Calu3 (cell line): ENCODE measurements at regions not wholly inside any gene's neighbourhood (a gene's known extent, or its start where the extent isn't known, plus 50 kb on each side); places are given as distances from the start of the nearest gene placed in this dataset.

Experiments used
- BruUV-seq: library from RNA; stranded (reverse); fragments of 400-500 nt; replicated peaks from 2 replicates; lab custom pipeline; 2021; lab: Mats Ljungman, UMichigan
- CTCF ChIA-PET: fragments of 300-600 bp; sonication (Branson Sonifier 250); formaldehyde crosslinking; loops from one replicate; lab custom pipeline; 2022; ENCODE audit warnings: antibody characterized with exemption; lab: Charles Lee
- DNase-seq: peaks from one replicate; pipeline ENCODE4 v3.0.0; 2022
- H3K27ac Mint-ChIP-seq: one replicate; pipeline ENCODE4 v1.8.0; 2022; ENCODE audit warnings: mixed read lengths; ENCODE audit not compliant: unreplicated experiment
- H3K27me3 Mint-ChIP-seq: one replicate; pipeline ENCODE4 v1.8.0; 2022; ENCODE audit warnings: mixed read lengths; ENCODE audit not compliant: unreplicated experiment
- H3K36me3 Mint-ChIP-seq: one replicate; pipeline ENCODE4 v1.8.0; 2022; ENCODE audit warnings: mild to moderate bottlenecking, moderate library complexity, mixed read lengths; ENCODE audit not compliant: insufficient read depth, unreplicated experiment
- H3K4me1 Mint-ChIP-seq: one replicate; pipeline ENCODE4 v1.8.0; 2022; ENCODE audit warnings: mild to moderate bottlenecking, low read depth, mixed read lengths; ENCODE audit not compliant: unreplicated experiment
- H3K4me3 Mint-ChIP-seq: one replicate; pipeline ENCODE4 v1.8.0; 2022; ENCODE audit warnings: mild to moderate bottlenecking, low read depth, moderate library complexity, mixed read lengths; ENCODE audit not compliant: unreplicated experiment
- H3K9me3 Mint-ChIP-seq: one replicate; pipeline ENCODE4 v1.8.0; 2022; ENCODE audit warnings: low read depth, mixed read lengths; ENCODE audit not compliant: unreplicated experiment
- CTCF ChIP-seq: fragments of 200-600 bp; IDR thresholded peaks from one replicate; pipeline ENCODE4 v1.8.0; 2022; ENCODE audit warnings: antibody characterized with exemption; ENCODE audit not compliant: unreplicated experiment
- intact Hi-C: fragments of 100-400 bp; cut with micrococcal nuclease; formaldehyde crosslinking; loops from one replicate; pipeline ENCODE4 v1.10.0; 2022; ENCODE audit not compliant: unreplicated experiment

- no peaks in the 10 kb centered on the region for H3K27me3 Mint-ChIP-seq
- no peaks in the 10 kb centered on the region for H3K9me3 Mint-ChIP-seq
- H3K4me1 Mint-ChIP-seq = peaks cover 9% of the 10 kb centered on the region
- no peak overlapping the region for H3K27ac Mint-ChIP-seq
- BruUV-seq = no TSS peak
- DNase-seq = no peak
- no peak for TF ChIP-seq CTCF
- CTCF ChIA-PET = no interaction called here
- H3K36me3 Mint-ChIP-seq = no peaks in the 10 kb centered on the region
- no peak overlapping the region for H3K4me3 Mint-ChIP-seq
- intact Hi-C loops = no loop called here
Observed at GRCh38 chr5:34503379-34504253, 152.5 kb upstream of the RAI14 start.

GRCh38 chr5:34504967-34505366 is 151.2 kb upstream of the RAI14 start:
- intact Hi-C loops = no loop called here
- Mint-ChIP-seq H3K36me3 (no peaks in the 10 kb centered on the region), H3K27me3 (no peaks in the 10 kb centered on the region), H3K9me3 (no peaks in the 10 kb centered on the region), H3K4me1 (no peaks in the 10 kb centered on the region), H3K27ac (no peak overlapping the region), H3K4me3 (no peak overlapping the region)
- BruUV-seq = no TSS peak
- TF ChIP-seq CTCF = no peak
- CTCF ChIA-PET = no interaction called here
- DNase-seq = no peak

GRCh38 chr5:34505731-34506130 is 150.4 kb upstream of the RAI14 start:
- Mint-ChIP-seq H3K4me3 (no peak overlapping the region), H3K9me3 (no peaks in the 10 kb centered on the region), H3K27me3 (no peaks in the 10 kb centered on the region), H3K36me3 (no peaks in the 10 kb centered on the region), H3K4me1 (no peaks in the 10 kb centered on the region), H3K27ac (no peak overlapping the region)
- intact Hi-C loops = no loop called here
- BruUV-seq = no TSS peak
- CTCF ChIA-PET = no interaction called here
- DNase-seq = no peak
- TF ChIP-seq CTCF = no peak

GRCh38 chr5:34507933-34508332 is 148.2 kb upstream of the RAI14 start:
- Mint-ChIP-seq H3K36me3 (no peaks in the 10 kb centered on the region), H3K9me3 (no peaks in the 10 kb centered on the region), H3K4me1 (no peaks in the 10 kb centered on the region), H3K27me3 (no peaks in the 10 kb centered on the region), H3K4me3 (no peak overlapping the region), H3K27ac (no peak overlapping the region)
- intact Hi-C loops = loop anchor here (1.0 kb wide), 1 partner anchor 21 kb away; no protein-coding TSS in a partner anchor
- no TSS peak for BruUV-seq
- no peak for TF ChIP-seq CTCF
- CTCF ChIA-PET = no interaction called here
- DNase-seq = no peak
